A549 (cell line): ENCODE measurements at regions not wholly inside any gene's neighbourhood (a gene's known extent, or its start where the extent isn't known, plus 50 kb on each side); places are given as distances from the start of the nearest gene placed in this dataset.
A peak's percentile ranks its signal among the peaks of the same experiment; 100 is the strongest.

Source experiments
- POLR2A ChIP-seq: IDR thresholded peaks from 2 replicates; pipeline ENCODE4 v1.6.1; 2012; ENCODE audit warnings: mild to moderate bottlenecking, low read length
- TF ChIP-seq, protein P1 (sequence below): IDR thresholded peaks from 2 replicates; pipeline ENCODE4 v1.6.1; 2012
- TF ChIP-seq, protein P2 (sequence below): fragments of 150-350 bp; IDR thresholded peaks from 2 replicates; pipeline ENCODE4 v1.6.1; 2014; ENCODE audit warnings: low read depth, mild to moderate bottlenecking, low read length

DNA sequence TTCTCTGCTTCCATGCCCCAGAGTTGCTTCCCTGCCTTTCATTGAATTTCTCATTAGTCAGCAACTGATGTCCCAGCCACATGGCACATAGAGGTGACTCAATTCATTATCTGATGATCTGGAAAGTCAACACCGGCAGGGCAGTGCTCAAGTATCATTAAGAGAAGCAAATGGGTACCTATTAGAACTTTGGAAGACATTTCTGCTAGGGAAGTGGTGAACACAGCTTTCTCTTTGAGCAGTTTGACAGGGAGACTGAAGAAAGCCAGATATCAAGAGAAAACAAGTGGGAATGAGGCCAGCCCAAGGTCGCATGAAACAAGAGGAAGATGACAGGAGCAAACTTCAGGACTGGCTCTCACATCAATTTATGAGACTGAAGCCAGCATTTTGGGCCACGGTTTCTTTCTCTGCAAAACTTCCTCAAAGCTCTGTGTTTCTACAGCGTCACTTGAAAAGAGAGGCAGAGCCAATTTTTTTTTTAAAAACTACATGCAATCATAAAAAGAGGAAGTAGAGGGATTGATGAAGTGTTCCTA lies 108.3 kb upstream of the RPS6KA3 start:
- TF ChIP-seq, protein P1, sequence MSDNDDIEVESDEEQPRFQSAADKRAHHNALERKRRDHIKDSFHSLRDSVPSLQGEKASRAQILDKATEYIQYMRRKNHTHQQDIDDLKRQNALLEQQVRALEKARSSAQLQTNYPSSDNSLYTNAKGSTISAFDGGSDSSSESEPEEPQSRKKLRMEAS, result peak; percentile 45
- no peak for TF ChIP-seq POLR2A
- TF ChIP-seq, protein P2, sequence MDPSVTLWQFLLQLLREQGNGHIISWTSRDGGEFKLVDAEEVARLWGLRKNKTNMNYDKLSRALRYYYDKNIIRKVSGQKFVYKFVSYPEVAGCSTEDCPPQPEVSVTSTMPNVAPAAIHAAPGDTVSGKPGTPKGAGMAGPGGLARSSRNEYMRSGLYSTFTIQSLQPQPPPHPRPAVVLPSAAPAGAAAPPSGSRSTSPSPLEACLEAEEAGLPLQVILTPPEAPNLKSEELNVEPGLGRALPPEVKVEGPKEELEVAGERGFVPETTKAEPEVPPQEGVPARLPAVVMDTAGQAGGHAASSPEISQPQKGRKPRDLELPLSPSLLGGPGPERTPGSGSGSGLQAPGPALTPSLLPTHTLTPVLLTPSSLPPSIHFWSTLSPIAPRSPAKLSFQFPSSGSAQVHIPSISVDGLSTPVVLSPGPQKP, result no peak
